NCI-H146 treated with DMSO at 0.1 percent for 48 hours (cell line): ENCODE measurements at regions not wholly inside any gene's neighbourhood (a gene's known extent, or its start where the extent isn't known, plus 50 kb on each side); places are given as distances from the start of the nearest gene placed in this dataset.

Experiments used
- DNase-seq: peaks from one replicate; lab custom pipeline; 2025; ENCODE audit not compliant: unreplicated experiment; lab: John Stamatoyannopoulos, UW

GRCh38 chr9:19598722-19599121, 189.9 kb downstream of the ACER2 start:
- no peak for DNase-seq

DNA sequence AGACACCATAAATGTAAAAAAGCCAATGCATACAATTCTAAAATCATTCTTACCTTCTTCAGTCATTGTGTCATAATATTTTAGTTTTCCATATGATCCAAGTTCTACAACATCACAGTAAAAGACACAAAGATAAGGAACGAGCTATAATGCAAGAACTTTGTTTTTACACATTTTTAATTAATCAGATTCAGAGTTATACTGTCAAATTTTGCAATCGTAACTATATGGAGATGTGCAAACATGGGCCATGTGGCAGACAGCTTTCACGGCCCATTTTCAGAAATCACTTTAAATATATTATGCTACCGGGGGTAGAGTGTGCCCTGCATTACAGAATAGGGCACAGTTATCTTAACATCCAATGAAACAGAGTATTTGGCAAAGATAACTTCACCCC, 188.4 kb downstream of the ACER2 start:
- DNase-seq, result no peak

DNA sequence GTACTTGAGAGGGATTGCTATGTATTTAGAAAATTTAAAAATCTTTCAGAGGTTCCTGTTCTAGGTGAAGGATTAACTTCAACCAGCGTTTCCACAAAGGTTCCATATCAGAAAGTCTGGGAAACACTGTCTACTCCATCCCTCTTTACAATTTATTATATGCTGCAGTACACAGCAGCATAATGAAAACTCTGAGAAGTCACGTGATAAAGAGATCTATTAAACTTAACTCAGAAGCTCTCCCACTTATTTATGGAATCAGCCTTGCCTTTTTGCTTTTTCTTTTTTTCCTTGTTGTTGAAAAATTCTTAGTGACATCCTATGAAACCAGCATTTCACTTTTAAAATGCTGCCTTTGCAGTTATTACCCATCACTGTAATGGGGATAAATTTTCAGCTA, 186.2 kb downstream of the ACER2 start:
- DNase-seq, result no peak

DNA sequence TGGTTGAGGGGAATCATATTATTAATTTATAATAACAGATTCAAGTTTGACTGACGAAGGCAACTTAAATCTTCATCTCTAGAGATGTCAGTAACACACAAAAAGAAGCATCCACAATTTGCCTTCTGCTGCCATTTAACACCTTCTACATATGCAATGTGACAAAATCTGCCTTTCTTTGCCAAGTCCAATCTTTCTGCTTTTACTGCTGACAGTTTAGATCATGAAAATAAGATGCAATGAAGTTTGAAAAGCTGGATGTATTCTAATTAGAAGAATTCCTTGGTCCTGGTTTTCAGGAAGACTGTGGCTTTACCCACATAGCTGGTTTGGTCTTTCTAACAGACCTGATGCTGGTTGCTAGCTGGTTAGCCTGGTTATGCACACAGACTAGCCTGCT, 178.9 kb downstream of the ACER2 start:
- DNase-seq, result no peak

DNA sequence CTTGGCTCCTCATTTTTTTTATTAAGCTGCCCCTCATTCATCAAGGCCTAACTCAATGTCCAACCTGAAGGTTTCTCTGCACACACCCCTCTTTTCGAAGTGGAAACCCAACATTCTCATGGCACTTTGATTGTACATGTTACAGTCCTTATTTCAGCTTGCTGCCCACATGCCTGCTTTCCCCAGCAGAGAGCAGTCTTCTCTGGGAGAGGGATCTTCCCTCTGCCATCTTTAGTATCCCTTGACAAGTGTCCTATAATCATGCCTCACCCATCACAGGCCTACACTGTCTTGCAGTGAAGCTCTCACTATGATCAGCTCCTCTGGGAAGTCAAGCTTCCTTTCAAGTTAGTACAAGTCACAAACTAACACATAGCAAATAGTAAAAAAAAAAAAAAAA, 175.1 kb downstream of the ACER2 start:
- DNase-seq, result no peak

DNA sequence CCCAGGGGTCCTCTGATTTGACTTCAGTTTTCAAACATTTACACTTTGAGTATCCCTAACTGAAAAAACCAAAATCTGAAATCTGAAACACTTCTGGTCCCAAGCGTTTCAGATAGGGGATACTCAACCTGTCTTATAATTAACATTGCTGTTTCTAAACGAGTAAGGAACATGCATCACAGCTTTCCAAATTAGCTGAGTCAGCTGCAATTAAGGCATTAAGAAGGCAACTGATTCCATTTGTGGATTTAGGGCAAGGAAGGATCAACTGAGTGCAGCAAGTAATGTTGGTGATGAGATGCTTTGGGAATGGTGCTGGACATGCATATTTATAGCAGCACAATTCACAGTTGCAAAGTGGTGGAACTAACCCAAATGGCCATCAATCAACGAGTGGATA, 168.6 kb downstream of the ACER2 start:
- DNase-seq, result no peak

DNA sequence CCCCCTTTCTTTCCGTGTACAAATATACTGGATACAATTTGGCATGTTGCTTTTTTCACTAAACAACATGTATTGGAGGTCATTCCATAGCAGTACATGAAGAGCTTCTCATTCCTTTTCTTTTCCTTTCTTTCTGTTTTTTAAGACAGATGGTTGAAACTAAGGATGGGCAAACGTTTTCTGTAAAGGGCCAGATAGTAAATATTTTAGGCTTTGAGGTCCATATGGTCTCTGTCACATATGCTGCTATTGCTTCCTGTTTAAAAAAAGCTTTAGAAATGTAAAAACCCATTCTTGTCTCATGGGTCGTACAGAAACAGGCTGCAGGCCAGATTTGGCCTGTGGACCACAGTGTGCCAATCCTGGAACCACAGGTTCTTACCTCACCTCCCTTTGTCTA, 160.1 kb downstream of the ACER2 start:
- DNase-seq, result no peak

DNA sequence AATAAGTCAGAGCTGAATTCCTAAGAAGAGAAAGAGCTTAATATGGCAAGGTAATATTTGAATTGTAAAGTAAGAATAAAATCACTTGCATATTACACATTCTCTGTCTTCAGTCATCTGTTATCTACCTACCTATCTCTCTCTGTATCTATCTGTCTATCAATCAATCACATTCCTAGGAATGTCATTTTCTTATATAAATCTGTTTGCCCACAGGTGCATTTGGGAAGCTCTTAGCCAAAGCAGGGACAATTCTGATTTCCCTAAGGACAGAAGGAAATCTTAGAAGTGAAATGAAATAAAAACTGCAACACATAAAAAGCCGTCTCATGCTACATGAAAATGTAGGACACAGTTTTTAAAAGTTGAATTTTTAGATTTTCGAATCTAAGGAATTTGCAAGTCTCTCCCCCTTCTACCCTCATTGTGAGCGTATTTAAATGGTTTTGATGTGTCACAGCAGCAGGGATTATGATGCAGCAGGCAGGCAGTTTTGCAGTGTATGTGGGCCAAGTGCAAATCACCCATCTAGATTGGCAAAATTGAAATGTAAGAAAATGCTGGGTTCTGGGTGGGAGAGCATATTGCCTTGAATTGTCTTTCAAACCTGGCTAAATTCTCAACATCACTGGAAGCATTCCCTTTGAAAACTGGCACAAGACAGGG, 155.7 kb downstream of the ACER2 start:
- DNase-seq, result no peak

- DNase-seq, result no peak
Observed at GRCh38 chr9:19555214-19555613, 146.4 kb downstream of the ACER2 start.

DNA sequence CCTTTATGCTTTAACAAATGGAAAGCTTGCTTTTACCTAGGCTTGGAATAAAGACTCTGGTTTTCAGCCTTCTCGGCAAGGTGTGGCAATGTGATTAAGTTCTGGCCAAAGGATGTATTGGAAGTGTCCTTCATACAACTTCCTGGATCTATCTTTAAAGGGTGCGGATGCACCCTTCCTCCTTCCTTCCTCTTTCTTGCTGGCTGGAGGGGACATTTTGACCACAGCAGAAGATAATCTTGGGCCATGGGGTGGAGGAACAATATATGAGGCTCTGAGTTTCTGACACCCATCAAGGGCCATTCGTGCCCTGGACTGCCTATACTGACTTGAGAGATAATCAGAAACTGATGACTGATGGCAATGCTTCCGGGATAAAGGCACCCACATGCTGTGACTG, 145.7 kb downstream of the ACER2 start:
- no peak for DNase-seq

DNA sequence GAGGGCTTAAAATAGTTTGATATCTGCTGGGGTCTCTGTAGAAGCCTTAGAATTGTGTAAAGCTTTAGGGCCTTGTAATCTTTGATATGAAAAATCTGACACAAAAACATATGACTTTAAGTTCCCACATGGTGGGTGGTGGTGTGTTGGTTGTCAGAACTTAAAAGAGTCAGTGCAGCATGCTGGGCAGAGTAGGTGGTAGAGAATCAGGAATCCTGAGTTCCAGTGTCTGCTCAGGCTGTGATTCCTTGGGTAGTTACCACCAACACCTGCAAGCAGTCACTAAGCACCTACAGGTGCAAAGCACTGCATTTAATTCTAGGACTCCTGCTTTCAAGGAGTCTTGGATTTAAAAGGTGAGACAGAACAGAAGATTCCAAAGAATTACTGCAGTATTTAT, 144.6 kb downstream of the ACER2 start:
- no peak for DNase-seq

DNA sequence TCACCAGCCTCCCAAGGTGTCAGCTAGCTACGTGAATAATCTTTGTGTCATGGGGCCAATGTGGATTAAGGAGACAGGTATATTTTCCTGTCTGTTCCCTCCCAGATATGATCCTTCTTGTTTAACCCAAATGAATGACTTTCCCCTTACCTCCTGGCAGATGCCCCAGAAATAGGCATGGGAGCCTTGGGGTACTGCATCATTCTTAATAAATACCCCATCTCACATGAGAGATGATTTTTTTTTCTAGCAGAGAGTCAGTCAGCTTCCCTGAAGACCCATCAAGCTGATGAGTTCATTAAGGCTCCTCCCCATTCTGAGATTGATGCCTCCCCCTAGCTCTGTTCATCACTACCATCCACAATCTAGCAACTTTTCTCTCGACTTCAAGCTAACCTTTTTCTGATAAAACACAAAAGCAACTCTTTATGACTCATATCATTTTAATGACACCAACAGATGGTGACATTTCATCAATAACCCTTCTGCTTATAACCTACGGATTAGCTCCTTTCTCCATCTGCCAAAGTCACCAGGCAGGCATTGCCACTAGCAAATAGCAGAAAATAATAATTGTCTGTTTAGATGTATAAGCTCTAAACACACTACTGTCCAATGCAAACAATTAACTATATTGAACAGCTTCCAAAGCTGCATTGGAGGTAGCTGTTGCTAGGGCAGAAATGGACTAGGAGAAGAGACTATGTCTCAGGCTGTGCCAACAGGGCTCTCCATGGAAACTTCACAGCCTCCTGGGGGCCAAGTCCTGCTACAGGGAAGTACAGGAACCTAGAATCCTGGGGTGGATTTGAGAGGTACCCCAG, 143.7 kb downstream of the ACER2 start:
- DNase-seq, result no peak

GRCh38 chr9:19551124-19551929, 142.5 kb downstream of the ACER2 start:
- DNase-seq, result no peak

DNA sequence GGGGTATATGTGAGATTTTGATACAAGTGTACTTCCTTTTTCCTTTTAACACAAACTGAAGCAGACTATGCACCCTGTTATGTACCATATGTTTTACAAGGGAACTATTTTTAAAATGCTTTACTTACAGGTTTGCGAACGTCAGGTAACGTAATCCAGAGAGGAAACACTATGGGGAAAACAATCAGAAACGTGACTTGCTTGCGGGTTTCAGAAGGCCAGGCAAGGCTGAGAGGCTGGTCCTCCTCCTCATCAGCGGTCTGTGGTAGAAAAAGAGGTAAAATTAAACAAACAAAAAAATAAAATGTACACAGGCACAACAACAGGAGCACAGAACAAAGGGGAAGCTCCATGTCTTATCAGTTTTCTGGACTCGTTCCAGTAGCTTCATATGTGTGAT, 141.2 kb downstream of the ACER2 start:
- no peak for DNase-seq

- DNase-seq, result no peak
Observed at GRCh38 chr9:19533373-19533772, 124.6 kb downstream of the ACER2 start.

DNA sequence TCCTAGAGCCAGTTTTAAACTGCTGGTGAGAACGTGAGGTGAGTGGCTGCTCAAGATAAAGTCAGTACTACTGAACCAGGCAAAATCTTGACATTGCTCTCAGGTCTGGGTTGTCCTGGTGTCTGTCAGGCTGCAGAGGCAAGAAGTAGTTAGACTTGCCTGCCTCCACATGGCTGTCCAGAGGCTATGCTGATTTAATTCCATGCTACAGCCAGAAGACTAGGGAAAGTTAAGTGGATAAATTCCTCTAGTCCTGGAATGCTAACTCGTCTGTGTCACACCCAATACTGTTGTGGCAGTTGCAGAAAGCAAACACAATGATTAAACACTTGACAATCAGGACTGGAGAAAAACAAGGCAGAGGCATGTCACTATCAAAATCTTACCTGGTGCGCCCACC, 118.9 kb downstream of the ACER2 start:
- DNase-seq, result no peak

DNA sequence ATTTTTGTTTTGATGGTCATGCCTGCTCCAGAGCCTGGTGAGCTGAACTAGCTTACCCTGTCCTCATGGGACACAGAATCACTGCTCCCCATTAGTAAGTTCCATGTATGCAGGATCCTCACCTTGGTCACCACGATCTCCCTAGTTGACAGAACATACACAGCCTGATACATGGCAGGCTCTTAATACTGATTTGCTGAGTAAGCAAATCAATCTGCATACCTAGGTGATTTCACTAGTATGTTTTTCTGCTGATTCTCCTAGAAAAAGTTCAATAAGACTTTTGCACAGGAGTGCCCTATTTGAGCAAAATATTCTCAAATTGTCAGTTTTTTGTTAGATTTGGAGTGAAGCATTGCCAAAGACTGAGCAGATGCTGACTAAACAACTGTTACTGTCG, 113.7 kb downstream of the ACER2 start:
- DNase-seq, result no peak

GRCh38 chr9:19521205-19521604, 112.4 kb downstream of the ACER2 start:
- DNase-seq, result no peak

DNA sequence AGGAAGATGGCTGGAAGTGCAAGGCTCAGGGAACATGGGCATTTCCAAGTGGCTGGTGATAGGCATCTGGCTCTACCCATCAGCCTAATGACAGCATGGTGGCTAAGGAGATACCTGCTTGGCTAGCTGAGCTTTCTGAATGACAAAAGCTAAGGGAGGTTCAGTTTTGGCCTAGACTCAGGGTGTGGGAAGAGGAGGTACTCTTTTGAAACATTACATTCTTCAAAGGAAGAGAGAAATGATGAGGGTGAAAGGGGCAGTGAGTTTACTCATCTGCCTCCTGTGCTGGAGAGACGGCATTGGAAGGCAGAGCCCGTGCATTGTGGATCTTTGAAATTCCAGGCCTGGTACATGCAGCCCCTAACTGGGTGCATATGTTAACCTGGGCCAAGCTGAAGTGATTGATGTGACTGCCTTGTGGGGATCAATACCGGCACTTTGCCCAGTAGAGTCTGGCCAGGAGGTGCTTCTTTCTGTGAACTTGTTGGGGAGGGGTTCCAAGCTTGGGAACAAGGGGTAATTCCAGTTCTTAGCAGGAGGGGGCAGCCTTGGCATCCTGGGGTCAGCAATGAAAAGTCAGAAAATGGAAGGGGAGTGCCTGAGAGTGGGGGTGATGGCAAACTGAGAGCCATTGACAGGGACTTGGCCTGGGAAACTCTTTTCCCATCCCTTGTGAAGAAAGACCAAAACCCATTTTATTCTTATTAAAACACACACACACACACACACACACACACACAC, 108.6 kb downstream of the ACER2 start:
- no peak for DNase-seq

DNA sequence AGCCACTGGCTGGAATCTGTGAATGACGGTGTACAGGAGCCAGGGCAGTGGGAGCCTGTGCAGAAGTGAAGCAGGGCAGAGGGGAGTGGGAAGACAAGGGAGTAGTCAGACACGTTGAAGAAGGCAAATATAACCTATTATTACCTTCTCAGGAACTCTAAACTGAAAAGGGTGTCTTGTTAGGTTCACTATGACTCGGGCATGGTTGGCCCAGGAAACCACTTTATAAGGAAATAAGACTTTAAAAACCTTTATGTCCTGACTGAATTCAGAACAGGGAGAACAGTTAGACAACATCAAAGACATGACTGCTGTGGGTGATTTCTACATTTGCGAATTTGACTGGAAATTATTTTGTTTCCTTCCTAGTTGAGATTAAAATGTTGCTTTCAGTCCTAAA, 107.5 kb downstream of the ACER2 start:
- no peak for DNase-seq

DNA sequence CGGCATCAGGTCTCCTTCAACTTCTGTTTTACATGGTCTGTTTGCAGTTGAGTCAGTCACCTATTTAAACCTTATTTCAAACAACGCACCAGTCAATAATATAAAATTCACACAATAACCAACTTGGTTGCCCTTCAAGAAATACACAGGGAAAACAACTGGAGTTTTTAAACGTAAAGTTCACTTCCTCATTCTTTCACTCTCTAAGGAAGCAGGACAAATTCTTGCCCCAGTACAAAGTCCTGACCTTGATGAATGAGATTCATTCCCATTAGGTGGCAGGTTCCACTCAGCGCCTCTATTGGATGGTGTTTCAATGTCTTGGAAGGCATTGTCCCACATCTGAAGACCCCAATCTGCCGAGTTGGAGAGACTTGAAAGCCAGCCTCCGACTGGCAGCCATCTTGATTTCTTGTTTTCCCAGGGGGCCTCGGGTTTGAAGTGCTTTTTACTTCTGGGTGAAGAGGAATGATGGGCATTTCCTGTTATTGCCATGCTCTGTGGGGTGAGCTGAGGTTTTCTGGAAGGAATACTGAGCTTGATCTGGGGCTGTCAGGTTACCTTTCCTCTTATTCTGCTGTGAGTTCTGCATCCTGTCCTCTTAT, 105.0 kb downstream of the ACER2 start:
- no peak for DNase-seq
